Peyer's patch (tissue), 4 donors: ENCODE measurements at regions not wholly inside any gene's neighbourhood (a gene's known extent, or its start where the extent isn't known, plus 50 kb on each side); places are given as distances from the start of the nearest gene placed in this dataset.

Source experiments
- DNase-seq, 3 donors: peaks; one replicate each; pipeline ENCODE4 v3.0.0-alpha.2; 2017 to 2019
- H3K27ac ChIP-seq, 4 donors: fragments of 200-600 bp; sonication (generic); one replicate each; pipeline ENCODE4 v1.5.1; 2016 to 2019
- H3K27me3 ChIP-seq, 2 donors: fragments of 200-600 bp; sonication (generic); one replicate each; pipeline ENCODE4 v1.5.1; 2019
- H3K36me3 ChIP-seq, 3 donors: fragments of 200-600 bp; sonication (generic); one replicate each; pipeline ENCODE4 v1.5.1; 2016 to 2019
- H3K4me1 ChIP-seq, 4 donors: fragments of 200-600 bp; sonication (generic); one replicate each; pipeline ENCODE4 v1.5.1; 2016 to 2019
- H3K4me3 ChIP-seq, 4 donors: fragments of 200-600 bp; sonication (generic); 1 replicate in 3 of 4; 2 replicates in 1 of 4; pipeline ENCODE4 v1.5.1; 2016 to 2019; ENCODE audit warnings: mild to moderate bottlenecking in 1 of 4
- H3K9me3 ChIP-seq, 4 donors: fragments of 200-600 bp; sonication (generic); one replicate each; pipeline ENCODE4 v1.5.1; 2016 to 2019; ENCODE audit warnings: mild to moderate bottlenecking in 1 of 4
- POLR2A ChIP-seq, 2 donors: fragments of 450-650 bp; IDR thresholded peaks; one replicate each; pipeline ENCODE4 v1.5.1; 2017; ENCODE audit warnings: antibody characterized with exemption in 2 of 2, mild to moderate bottlenecking in 2 of 2, moderate library complexity in 2 of 2
- TF ChIP-seq, protein P1 (sequence below), 6 experiments: fragments of 450-650 bp in 4 of 6; fragments of 200-600 bp in 2 of 6; sonication (generic) in 1 of 6; IDR thresholded peaks; one replicate each; pipeline ENCODE4 v1.5.1; 2017 to 2019; ENCODE audit warnings: antibody characterized with exemption in 6 of 6, mild to moderate bottlenecking in 3 of 6, moderate library complexity in 1 of 6

DNA sequence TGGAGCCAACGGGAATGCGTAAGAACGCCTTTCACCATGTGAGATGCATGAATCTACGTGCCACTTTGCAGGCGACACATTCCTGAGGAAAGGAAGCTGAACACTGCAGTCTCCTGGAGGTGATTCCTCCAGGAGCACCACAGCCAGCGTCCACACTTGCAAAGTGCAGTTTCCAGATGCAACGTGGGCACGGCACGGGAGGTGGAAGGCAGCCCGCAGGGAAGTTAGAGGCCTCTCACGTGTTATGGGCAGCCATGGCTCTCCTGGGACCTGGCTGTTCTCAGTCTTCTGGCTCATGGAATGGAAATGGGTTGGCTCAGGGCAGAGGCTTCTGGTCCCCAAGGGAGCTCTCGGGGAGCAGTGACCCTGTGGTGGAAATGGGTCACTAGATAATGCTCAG is 381.0 kb upstream of the IRX4 start:
- H3K36me3 ChIP-seq, result no peaks in the 10 kb centered on the region
- no peak overlapping the region for H3K4me3 ChIP-seq
- TF ChIP-seq POLR2A (IDR thresholded peaks at IDR 0.05), result no peak
- TF ChIP-seq, protein P1, sequence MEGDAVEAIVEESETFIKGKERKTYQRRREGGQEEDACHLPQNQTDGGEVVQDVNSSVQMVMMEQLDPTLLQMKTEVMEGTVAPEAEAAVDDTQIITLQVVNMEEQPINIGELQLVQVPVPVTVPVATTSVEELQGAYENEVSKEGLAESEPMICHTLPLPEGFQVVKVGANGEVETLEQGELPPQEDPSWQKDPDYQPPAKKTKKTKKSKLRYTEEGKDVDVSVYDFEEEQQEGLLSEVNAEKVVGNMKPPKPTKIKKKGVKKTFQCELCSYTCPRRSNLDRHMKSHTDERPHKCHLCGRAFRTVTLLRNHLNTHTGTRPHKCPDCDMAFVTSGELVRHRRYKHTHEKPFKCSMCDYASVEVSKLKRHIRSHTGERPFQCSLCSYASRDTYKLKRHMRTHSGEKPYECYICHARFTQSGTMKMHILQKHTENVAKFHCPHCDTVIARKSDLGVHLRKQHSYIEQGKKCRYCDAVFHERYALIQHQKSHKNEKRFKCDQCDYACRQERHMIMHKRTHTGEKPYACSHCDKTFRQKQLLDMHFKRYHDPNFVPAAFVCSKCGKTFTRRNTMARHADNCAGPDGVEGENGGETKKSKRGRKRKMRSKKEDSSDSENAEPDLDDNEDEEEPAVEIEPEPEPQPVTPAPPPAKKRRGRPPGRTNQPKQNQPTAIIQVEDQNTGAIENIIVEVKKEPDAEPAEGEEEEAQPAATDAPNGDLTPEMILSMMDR (IDR thresholded peaks at IDR 0.05), result no peak
- DNase-seq, result no peak
- no peaks in the 10 kb centered on the region for H3K27me3 ChIP-seq
- H3K4me1 ChIP-seq, result no peaks in the 10 kb centered on the region
- no peaks in the 10 kb centered on the region for H3K9me3 ChIP-seq
- no peak overlapping the region for H3K27ac ChIP-seq

DNA sequence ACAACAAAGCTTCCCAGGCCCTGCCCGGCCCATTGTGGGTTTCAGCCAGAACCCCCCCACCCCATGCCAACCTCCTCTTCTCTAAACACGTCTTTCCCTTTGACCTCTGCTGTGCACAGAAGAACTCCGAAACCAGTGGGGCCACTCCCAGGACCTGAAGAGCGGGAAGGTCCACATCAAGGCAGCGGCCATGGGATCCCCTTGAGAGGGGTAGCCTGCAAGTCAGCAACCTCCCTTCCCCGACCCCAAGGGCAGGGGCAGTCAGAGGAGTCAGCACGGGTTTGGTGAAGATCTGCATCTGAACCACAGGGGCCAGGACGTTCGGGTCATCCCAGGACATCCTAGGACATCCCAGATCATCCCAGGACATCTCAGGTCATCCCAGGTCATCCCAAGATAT is 379.9 kb upstream of the IRX4 start:
- Histone ChIP-seq H3K4me1 (no peaks in the 10 kb centered on the region), H3K9me3 (no peaks in the 10 kb centered on the region), H3K27ac (no peak overlapping the region), H3K27me3 (no peaks in the 10 kb centered on the region), H3K4me3 (no peak overlapping the region), H3K36me3 (no peaks in the 10 kb centered on the region)
- DNase-seq, result no peak
- TF ChIP-seq, protein P1 (IDR thresholded peaks at IDR 0.05), result no peak
- TF ChIP-seq POLR2A (IDR thresholded peaks at IDR 0.05), result no peak

DNA sequence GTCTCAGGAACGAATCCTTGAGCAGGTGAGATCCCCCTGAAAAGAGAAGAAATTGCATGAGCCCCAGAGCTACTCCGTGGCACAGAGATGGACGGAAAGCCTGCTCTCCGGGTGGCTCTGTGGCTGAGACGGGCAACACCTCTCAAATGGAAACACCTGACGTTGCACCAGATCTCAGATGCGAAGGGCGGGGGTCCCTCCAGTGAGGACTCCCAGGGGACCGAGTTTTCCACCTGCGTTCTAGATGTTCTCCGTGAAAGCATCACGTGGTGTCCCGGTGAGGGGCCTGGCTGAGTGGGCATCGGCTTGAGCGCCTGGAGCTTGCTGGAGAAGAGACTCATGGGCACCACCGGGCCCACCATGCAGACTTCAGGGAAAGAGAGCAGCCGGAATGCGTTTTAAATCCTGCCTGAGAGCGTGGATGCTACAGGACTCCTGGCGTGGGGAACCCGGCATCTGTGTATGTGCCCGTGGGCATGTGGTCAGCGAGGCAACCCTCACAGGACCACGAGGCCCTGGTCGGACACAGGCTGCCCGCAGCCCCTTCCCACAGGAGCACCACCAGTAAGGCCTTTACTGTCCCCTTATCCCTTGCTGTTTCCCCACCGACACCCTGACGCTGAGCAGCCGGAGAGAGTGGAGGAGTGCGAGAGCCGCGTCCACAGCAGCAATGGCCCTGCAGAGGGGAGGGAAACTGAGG is 378.4 kb upstream of the IRX4 start:
- H3K27ac ChIP-seq, result no peak overlapping the region
- H3K36me3 ChIP-seq, result no peaks in the 10 kb centered on the region
- no peak for TF ChIP-seq POLR2A (IDR thresholded peaks at IDR 0.05)
- TF ChIP-seq, protein P1 (IDR thresholded peaks at IDR 0.05), result no peak
- no peak overlapping the region for H3K4me3 ChIP-seq
- no peak for DNase-seq
- H3K27me3 ChIP-seq, result no peaks in the 10 kb centered on the region
- no peaks in the 10 kb centered on the region for H3K9me3 ChIP-seq
- no peaks in the 10 kb centered on the region for H3K4me1 ChIP-seq

DNA sequence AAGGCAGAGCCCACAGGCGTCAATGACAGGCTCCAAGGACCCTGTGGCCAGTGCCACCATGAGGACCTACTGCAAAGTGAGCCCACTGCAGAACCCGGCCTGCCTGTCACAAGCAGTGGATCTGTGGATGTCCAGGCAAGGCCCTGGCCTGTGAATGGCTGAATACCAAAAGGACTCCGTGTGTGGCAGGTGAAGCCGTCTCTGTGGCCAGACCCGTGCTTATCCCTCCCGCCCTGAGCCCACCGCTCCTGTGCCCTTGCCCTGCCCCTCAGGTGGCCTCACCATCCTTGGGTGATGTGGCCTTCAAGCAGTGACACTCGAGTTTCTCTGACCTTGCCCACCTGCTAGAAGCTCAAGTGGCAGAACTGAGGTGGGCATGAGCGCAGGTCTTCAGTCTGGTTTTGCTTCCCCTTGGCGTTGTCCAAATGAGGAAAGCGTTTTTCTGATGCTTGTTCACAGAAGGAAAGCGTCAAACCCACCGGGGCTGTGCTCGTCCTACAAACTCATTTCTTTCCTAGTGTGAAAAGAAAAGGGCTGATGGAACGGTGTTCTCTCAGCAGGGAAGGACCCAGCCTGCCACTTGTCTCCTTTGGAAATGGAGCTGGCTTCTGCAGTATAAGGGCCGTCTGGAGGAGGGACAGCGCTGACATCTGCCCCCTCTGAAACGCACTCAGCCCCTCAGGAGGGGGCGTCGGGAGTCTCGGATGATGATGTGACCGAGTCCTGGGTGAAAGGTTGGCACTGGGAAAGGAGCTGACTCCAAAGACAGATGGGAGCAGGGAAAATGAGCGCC is 377.7 kb upstream of the IRX4 start:
- no peaks in the 10 kb centered on the region for H3K27me3 ChIP-seq
- no peak for TF ChIP-seq POLR2A (IDR thresholded peaks at IDR 0.05)
- TF ChIP-seq, protein P1 (IDR thresholded peaks at IDR 0.05), result no peak
- no peak overlapping the region for H3K4me3 ChIP-seq
- H3K4me1 ChIP-seq, result no peaks in the 10 kb centered on the region
- no peaks in the 10 kb centered on the region for H3K36me3 ChIP-seq
- no peaks in the 10 kb centered on the region for H3K9me3 ChIP-seq
- no peak for DNase-seq
- no peak overlapping the region for H3K27ac ChIP-seq

DNA sequence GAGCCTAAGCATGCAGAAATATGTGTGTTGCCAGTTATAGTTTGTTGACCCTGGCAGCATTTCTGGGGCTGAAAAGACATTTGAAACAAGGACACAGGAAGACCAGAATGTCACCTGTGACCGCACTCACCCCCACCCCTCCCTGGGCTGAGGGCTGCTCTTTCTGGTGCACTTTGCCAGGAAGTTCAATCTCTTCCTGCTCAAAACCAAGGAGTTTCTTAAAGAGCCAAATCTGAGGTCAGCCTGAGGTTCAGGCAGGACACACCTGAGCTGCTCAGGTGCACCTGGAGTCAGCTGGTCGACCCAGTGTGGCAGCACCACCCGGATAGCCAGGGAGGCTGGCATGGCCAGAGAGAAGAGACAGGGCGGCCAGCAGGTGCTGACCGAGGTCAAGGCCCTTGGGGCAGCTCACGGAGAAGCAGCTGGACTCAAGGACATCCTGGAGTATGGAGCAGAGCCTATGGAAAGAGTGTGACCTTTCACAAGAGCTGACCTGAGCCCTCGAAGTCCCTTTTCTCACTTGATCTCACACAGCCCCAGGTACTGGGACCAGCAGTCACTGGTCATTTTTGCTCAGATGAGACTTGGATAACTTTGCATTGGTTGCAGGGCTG is 376.9 kb upstream of the IRX4 start:
- DNase-seq, result no peak
- no peak overlapping the region for H3K4me3 ChIP-seq
- H3K9me3 ChIP-seq, result no peaks in the 10 kb centered on the region
- no peak overlapping the region for H3K27ac ChIP-seq
- TF ChIP-seq, protein P1 (IDR thresholded peaks at IDR 0.05), result no peak
- TF ChIP-seq POLR2A (IDR thresholded peaks at IDR 0.05), result no peak
- H3K27me3 ChIP-seq, result no peaks in the 10 kb centered on the region
- H3K36me3 ChIP-seq, result no peaks in the 10 kb centered on the region
- H3K4me1 ChIP-seq, result no peaks in the 10 kb centered on the region
